ENCODE measurements at regions not wholly inside any gene's neighbourhood (a gene's known extent, or its start where the extent isn't known, plus 50 kb on each side); places are given as distances from the start of the nearest gene placed in this dataset.
"Not testable (repeated sequence)": the region's sequence is repeated elsewhere in the genome, so short reads cannot be mapped to it uniquely, and the experiment has no call there.

- H3K4me3 Mint-ChIP-seq, result no peak overlapping the region
- DNase-seq (no peak), ATAC-seq (peak in 1 of 3 donors; percentile 30)
- no peaks in the 10 kb centered on the region for H3K36me3 Mint-ChIP-seq
- H3K27me3 Mint-ChIP-seq (ENCODE audit: low read depth in 2 of 2), result peaks cover 0 to 3% of the 10 kb centered on the region in 2 donors
- 91% methylated on average over 11 of the region's 11 CpGs for WGBS (ENCODE audit: insufficient coverage)
- Histone ChIP-seq H3K4me1 (ENCODE audit: control insufficient read depth, insufficient read depth, low read length) (no peaks in the 10 kb centered on the region), H3K27ac (ENCODE audit: low read length) (no peak overlapping the region), H3K9me3 (ENCODE audit: control insufficient read depth, insufficient read depth, low read length) (no peaks in the 10 kb centered on the region), H3K36me3 (ENCODE audit: control insufficient read depth, insufficient read depth, low read length) (no peaks in the 10 kb centered on the region), H3K4me3 (ENCODE audit: low read length) (no peak overlapping the region), H3K27me3 (ENCODE audit: control insufficient read depth, insufficient read depth, low read length) (no peaks in the 10 kb centered on the region)
- no peak overlapping the region for H3K27ac Mint-ChIP-seq
- no peaks in the 10 kb centered on the region for H3K4me1 Mint-ChIP-seq
- peaks cover 0 to 2% of the 10 kb centered on the region in 2 donors for H3K9me3 Mint-ChIP-seq
- intact Hi-C loops (cut with micrococcal nuclease), result no loop called here
- TF ChIP-seq CTCF (IDR thresholded peaks at IDR 0.05), result no peak
Observed at GRCh38 chr4:94139931-94140612, 67.6 kb upstream of the SMARCAD1 start.

- Mint-ChIP-seq H3K4me3 (no peak overlapping the region), H3K9me3 (peaks cover 0 to 2% of the 10 kb centered on the region in 2 donors), H3K27ac (no peak overlapping the region), H3K27me3 (ENCODE audit: low read depth in 2 of 2) (peaks cover 0 to 3% of the 10 kb centered on the region in 2 donors), H3K4me1 (no peaks in the 10 kb centered on the region), H3K36me3 (no peaks in the 10 kb centered on the region)
- ATAC-seq (no peak), DNase-seq (no peak)
- Histone ChIP-seq H3K9me3 (ENCODE audit: control insufficient read depth, insufficient read depth, low read length) (no peaks in the 10 kb centered on the region), H3K4me3 (ENCODE audit: low read length) (no peak overlapping the region), H3K27me3 (ENCODE audit: control insufficient read depth, insufficient read depth, low read length) (no peaks in the 10 kb centered on the region), H3K4me1 (ENCODE audit: control insufficient read depth, insufficient read depth, low read length) (no peaks in the 10 kb centered on the region), H3K27ac (ENCODE audit: low read length) (no peak overlapping the region), H3K36me3 (ENCODE audit: control insufficient read depth, insufficient read depth, low read length) (no peaks in the 10 kb centered on the region)
- TF ChIP-seq CTCF (IDR thresholded peaks at IDR 0.05), result no peak
- WGBS (ENCODE audit: insufficient coverage), result 73% methylated on average over 2 of the region's 2 CpGs
- intact Hi-C loops (cut with micrococcal nuclease), result no loop called here
Observed at GRCh38 chr4:94141001-94141400, 66.7 kb upstream of the SMARCAD1 start.

- intact Hi-C loops (cut with micrococcal nuclease), result not testable (repeated sequence)
Observed at GRCh38 chr4:94148052-94148451, 59.6 kb upstream of the SMARCAD1 start.

DNA sequence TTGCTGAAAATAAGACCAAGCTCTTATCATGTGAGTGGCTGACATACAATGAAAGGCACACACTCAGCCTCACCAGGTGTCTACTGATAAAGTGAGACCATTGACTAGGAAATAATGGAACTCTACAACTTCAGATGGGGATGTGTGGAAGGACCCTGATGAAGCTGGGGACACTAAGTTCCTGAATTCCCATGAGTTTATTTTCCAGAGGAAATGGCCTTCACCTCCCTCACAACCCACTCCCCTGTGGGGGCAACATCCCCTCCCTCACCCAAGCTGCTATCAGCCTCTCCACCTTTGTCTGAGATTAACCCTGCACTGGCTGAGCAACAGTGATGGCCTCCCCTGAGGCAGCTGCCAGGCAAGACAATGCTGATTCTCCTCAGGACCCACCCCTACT, 55.2 kb upstream of the SMARCAD1 start:
- Histone ChIP-seq H3K9me3 (ENCODE audit: control insufficient read depth, insufficient read depth, low read length) (no peaks in the 10 kb centered on the region), H3K36me3 (ENCODE audit: control insufficient read depth, insufficient read depth, low read length) (no peaks in the 10 kb centered on the region), H3K27me3 (ENCODE audit: control insufficient read depth, insufficient read depth, low read length) (no peaks in the 10 kb centered on the region), H3K4me3 (ENCODE audit: low read length) (no peak overlapping the region), H3K4me1 (ENCODE audit: control insufficient read depth, insufficient read depth, low read length) (no peaks in the 10 kb centered on the region), H3K27ac (ENCODE audit: low read length) (no peak overlapping the region)
- ATAC-seq (no peak), DNase-seq (no peak)
- Mint-ChIP-seq H3K36me3 (no peaks in the 10 kb centered on the region), H3K27me3 (ENCODE audit: low read depth in 2 of 2) (no peaks in the 10 kb centered on the region), H3K9me3 (no peaks in the 10 kb centered on the region), H3K4me3 (no peak overlapping the region), H3K27ac (no peak overlapping the region), H3K4me1 (no peaks in the 10 kb centered on the region)
- intact Hi-C loops (cut with micrococcal nuclease), result no loop called here
- no peak for TF ChIP-seq CTCF (IDR thresholded peaks at IDR 0.05)

More at GRCh38 chr4:94148052-94148451, 59.6 kb upstream of the SMARCAD1 start:
- not testable (repeated sequence) for DNase-seq; H3K4me3 ChIP-seq (ENCODE audit: low read length); H3K27me3 ChIP-seq (ENCODE audit: control insufficient read depth, insufficient read depth, low read length); H3K27me3 Mint-ChIP-seq (ENCODE audit: low read depth in 2 of 2); H3K27ac Mint-ChIP-seq; H3K9me3 Mint-ChIP-seq; H3K4me3 Mint-ChIP-seq; H3K4me1 ChIP-seq (ENCODE audit: control insufficient read depth, insufficient read depth, low read length); H3K27ac ChIP-seq (ENCODE audit: low read length); H3K4me1 Mint-ChIP-seq; ATAC-seq; H3K9me3 ChIP-seq (ENCODE audit: control insufficient read depth, insufficient read depth, low read length); H3K36me3 ChIP-seq (ENCODE audit: control insufficient read depth, insufficient read depth, low read length); H3K36me3 Mint-ChIP-seq
- 85% methylated on average over 9 of the region's 9 CpGs for WGBS (ENCODE audit: insufficient coverage)

- H3K36me3 ChIP-seq (ENCODE audit: control insufficient read depth, insufficient read depth, low read length); H3K27ac ChIP-seq (ENCODE audit: low read length); intact Hi-C loops (cut with micrococcal nuclease); H3K4me3 Mint-ChIP-seq; H3K4me1 Mint-ChIP-seq; H3K27ac Mint-ChIP-seq; H3K27me3 Mint-ChIP-seq (ENCODE audit: low read depth in 2 of 2); DNase-seq; H3K4me1 ChIP-seq (ENCODE audit: control insufficient read depth, insufficient read depth, low read length); H3K4me3 ChIP-seq (ENCODE audit: low read length); H3K9me3 Mint-ChIP-seq; H3K36me3 Mint-ChIP-seq; ATAC-seq; H3K27me3 ChIP-seq (ENCODE audit: control insufficient read depth, insufficient read depth, low read length); H3K9me3 ChIP-seq (ENCODE audit: control insufficient read depth, insufficient read depth, low read length): not testable (repeated sequence)
- WGBS (ENCODE audit: insufficient coverage), result 86% methylated on average over 2 of the region's 2 CpGs
Observed at GRCh38 chr4:94155404-94155803, 52.3 kb upstream of the SMARCAD1 start.

Data from natural killer cell (primary cell).